Iris pigment epithelial cell (primary cell): ENCODE measurements at regions not wholly inside any gene's neighbourhood (a gene's known extent, or its start where the extent isn't known, plus 50 kb on each side); places are given as distances from the start of the nearest gene placed in this dataset.
A peak's percentile ranks its signal among the peaks of the same experiment; 100 is the strongest.
"Not testable (repeated sequence)": the region's sequence is repeated elsewhere in the genome, so short reads cannot be mapped to it uniquely, and the experiment has no call there.

Experiments
- DNase-seq: peaks from one replicate; pipeline ENCODE4 v3.0.0-alpha.2; 2011; ENCODE audit warnings: low read depth

DNA sequence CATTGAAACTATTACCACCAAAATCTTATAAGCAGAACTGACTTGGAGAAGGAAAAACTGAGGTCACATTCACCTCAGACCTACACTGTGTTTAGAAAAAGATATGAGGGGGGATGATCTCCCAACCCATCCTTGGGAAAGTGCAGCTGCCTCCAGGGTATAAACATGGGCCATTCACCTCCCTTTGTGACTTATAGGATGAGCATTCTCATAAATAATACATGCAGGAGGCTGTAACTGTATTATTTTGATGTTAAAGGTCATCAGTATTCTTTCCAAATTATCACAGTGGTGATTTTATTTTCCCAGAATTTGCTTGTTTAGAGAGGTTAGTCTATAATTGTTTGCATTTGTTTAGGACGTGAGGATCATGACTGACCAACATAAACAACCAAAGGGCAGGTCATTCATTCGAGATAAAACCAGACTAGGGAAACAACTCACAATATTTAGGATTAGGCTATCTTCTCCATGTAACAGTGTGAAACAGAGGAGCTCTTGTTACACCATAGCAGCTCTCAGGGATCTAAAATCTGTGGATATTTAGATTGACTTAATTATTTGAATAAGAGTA is 109.2 kb upstream of the NR5A2 start:
- no peak for DNase-seq

DNA sequence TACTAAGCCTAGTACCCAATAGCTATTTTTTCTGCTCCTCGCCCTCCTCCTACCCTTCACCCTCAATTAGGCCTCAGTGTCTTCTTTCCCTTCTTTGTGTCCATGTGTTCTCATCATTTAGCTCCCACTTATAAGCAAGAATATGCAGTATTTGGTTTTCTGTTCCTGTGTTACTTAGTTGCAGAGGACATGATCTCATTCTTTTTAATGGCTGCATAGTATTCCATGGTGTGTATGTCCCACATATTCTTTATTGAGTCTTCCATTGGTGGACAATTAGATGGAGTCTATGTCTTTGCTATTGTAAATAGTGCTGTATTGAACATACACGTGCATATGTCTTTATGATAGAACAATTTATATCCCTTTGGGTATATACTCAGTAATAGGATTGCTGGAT is 106.9 kb upstream of the NR5A2 start:
- no peak for DNase-seq

DNA sequence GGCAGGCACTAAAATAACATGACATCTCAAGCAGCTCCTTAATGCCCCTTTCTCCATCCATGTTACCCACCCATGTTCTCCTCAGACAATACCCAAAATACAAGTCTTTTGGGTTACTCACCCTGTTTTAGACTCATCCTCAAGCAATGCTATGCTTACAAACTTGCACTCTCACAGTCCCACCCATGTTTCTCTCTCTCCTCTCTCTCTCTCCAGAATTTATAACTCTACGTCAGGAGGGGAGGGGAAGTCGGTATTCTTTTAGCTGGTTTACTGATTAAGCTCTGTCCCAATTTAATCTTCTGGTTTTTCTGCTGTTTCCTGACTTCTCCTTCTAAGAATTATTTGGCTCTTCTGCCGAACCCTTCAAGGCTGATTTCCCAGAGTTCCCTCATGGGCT is 98.0 kb upstream of the NR5A2 start:
- no peak for DNase-seq

DNA sequence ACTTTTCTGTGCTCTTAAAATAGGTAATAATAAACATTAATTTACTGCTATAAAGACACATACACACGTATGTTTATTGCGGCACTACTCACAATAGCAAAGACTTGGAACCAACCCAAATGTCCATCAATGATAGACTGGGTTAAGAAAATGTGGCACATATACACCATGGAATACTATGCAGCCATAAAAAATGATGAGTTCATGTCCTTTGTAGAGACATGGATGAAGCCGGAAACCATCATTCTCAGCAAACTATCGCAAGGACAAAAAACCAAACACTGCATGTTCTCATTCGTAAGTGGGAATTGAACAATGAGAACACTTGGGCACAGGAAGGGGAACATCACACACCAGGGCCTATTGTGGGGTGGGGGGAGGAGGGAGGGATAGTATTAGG is 97.4 kb upstream of the NR5A2 start:
- DNase-seq = not testable (repeated sequence)

DNA sequence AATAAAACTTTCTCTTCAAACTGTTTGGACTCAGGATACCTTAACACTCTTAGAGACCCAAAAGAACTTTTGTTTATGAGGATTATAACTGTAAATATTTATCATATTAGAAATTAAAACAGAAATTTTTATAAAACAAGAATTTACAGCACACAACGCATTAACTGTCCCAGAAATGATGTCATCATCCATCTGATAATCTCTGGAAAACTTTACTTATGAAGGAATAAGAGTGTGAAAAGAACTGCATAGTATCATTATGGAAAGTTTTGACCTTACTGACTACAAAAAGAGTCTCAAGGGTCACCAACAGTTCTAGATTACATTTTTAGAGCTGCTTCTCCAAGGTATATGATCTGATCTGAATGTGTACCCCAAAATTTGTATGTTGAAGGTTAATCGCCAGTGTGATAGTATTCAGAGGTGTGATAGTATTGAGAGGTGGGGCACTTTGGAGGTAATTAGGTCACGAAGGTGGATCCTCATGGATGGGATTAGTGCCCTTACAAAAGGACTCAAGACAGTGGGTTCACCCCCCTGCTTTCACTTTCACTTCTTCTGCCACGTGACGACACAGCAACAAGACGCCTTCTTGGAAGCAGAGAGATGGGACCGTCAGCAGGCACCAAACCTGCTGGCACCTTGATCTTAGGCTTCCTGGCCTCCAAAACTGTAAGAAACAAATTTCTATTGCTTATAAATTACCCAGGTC is 95.7 kb upstream of the NR5A2 start:
- DNase-seq = peak; percentile 33

DNA sequence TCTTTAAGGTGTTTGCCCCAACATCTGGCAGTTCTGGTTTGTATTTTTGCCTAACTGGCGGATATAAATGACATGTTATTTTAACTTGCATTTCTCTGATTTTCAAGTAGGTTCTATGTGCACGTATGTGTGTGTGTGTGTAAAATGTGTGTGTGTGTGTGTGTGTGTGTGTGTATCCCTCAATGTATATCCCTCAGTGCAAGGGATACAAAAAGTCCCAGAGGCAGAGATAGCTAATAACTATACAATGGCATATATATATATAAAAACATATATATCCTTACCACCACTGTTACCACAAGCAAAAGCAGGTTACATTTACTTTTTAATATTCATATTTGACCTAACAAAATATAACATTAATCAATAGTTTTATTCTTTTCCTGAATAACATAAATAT is 95.0 kb upstream of the NR5A2 start:
- DNase-seq = no peak

DNA sequence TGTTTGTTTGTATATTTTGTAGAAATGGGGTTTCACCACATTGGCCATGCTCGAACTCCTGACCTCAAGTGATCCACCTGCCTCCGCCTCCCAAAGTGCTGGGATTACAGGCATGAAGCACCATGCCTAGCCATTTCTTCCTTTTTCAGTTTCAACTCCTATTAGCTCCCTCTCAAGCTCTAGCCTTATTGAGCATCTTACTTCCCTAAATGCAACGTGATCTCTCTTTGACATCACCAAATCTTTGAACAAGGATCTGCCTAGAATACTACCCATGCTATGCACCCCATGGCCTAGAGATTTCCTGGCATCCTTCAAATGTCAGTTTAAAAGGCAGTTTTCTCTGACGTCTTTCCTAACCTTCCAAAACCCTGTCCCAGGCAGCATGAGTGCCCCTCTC is 91.1 kb upstream of the NR5A2 start:
- DNase-seq = no peak

DNA sequence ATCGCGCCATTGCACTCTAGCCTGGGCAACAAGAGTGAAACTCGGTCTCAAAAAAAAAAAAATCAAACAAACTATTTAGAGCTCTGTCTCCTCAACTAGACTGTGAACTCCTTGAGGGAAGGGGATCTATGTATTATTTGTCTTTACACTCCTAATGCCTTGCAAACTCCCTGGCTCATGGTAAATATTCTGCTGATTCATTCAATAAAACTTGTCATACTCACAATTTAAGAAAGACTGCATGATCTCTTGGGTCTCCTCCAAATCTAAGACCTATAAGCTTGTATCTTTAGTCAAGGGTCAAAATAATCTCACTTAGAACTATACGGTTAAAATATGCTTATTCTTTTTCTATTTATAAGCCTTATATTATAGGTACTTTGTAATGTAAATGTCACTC is 90.3 kb upstream of the NR5A2 start:
- no peak for DNase-seq

DNA sequence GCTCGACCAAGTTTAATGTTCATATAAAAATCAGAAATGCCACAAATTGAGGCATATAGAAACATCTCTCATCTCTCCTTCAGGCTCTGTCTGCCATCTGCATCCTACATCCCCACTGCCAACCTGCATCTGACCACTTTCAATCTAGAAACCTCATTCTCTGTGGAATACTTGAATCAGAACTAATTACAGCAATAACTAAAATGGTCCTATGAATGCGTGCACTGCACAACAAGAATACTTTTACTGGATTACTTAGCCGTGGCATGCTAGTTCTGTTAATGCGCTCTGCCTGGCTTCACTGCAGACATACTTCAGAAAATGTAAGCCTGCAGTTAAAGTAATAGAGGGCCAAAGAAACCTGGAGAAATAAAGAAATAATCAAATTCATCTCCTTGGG is 89.8 kb upstream of the NR5A2 start:
- DNase-seq = no peak

DNA sequence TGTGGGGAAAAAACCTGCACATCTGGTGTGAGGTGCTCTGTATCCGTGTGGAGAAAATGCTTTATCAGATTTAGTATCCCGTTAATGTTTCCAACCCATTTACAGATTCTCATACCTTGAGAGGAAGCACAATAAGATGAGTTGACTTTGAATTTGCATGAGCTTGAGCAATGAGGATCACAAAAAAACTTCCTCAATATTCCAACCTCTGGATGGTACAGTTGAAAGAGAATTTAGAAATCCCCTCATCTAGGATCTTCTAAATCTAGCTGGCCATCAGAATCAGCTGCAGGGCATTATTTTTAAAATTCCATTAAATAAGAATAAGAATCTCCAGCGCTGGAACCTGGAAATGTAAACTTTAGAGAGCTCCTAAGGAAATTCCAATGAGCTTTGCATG is 82.5 kb upstream of the NR5A2 start:
- DNase-seq = no peak

DNA sequence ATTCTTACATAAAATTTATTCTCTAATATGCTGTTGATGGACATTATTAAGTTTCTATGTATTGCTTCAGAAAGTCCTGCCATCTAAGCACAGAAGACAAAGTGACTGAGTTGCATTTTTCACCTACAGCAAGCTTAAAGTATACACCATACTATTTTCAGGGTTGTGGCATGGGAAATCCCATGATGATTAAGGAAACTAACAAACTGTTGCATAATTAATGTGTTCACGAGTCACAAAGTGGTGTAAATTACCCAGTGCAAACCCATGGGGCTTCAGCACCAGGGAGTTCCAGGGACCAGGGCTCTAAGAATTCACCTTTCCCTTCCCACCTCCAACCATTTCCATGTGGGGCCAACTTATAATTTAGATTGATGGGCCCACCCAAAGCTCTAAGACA is 81.9 kb upstream of the NR5A2 start:
- no peak for DNase-seq

DNA sequence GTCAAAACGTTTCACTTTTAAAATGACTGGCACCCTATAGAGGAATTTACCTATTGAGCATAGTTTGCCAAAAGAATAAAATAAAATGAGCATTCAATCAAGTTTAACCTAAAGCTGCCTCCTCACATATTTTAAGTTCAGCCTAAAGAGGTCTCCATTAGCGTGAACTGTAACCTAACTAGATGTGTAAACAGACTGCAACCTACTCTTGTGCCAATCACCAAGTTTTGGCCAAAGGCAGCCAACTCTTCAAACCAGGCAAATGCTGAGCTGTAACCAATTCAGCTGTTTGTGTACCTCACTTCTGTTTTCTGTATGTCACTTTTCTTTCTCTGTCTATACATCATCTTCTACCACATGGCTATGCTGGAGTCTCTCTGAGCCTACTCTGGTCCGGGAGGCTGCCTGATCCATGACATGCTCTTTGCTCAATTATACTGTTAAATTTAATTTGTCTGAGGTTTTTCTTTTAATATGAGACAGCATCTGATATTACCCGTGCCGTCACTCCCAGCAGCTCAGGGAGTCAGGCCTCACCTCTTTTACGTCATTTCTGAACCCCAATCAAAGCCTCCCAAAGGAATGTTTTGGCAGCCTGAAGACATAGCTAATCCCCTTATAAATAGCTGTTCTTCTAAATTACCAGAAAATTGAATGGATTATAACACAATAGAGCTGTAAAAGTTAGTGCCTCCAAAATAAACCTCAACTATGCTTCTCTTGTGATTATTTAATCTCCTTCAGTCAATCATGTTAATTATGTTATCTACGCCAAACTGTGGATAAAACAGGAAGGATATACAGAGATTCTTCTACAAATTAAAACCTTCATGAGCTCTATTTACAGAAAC is 81.0 kb upstream of the NR5A2 start:
- no peak for DNase-seq

DNA sequence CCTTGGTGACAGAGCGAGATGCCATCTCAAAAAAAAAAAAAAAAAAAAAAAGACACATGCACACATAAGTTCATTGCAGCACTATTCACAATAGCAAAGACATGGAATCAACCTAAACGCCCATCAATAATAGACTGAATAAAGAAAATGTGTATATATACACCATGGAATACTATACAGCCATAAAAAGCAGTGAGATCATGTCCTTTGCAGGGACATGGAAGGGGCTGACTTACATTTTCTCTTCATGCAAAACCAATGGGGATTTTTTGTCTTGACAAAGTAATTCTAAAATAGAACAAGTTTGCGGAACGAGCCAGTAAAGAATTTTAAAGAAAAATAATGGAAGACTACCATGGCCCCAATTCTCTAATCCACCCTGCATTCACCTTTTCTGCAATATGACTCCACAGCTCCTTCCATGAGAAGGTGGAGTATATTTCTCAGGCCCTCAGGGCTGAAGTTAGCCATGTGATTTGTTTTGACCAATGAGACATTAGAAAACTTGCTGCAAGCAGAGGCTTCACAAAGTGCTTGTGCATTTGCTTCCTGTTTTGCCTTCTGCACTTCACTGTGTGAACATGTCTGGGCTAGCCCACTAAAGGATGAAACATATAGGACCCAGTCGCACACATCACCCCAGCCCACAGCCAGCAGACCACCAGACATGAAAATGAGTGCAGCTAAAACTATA is 78.8 kb upstream of the NR5A2 start:
- peak; percentile 43 for DNase-seq

DNA sequence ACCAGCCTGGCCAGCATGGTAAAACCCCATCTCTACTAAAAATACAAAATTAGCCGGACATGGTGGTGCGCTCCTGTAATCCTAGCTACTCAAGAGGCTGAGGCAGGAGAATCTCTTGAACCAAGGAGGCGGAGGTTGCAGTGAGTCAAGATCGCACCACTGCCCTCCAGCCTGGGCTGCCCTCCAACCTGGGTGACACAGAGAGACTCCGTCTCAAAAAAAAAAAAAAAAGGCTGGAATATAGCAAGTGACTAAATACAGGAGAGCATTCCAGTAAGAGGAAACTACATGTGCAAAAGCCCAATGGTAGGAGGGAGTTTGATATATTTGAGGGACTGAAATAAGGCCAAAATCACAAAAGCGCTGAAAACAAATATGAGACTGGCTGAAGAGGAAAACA is 76.5 kb upstream of the NR5A2 start:
- not testable (repeated sequence) for DNase-seq

DNA sequence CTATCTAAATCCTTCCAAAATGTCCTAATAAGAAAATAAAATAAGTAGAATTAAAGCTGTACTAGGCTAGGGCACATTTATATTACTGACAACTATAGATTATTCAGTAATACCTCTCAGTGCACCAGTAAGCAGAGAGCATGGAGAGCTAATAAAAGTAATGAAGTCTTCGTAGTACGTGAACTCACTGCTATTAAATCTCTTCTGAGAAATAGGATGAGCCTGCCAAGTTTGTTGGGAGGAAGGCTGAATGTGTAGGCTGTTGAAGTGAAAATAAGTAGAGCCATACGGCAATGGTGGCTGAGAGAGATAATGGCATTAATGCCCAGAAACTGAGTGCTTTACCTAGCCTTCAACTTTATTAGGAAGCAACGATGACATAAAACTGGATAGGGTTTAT is 73.9 kb upstream of the NR5A2 start:
- no peak for DNase-seq

DNA sequence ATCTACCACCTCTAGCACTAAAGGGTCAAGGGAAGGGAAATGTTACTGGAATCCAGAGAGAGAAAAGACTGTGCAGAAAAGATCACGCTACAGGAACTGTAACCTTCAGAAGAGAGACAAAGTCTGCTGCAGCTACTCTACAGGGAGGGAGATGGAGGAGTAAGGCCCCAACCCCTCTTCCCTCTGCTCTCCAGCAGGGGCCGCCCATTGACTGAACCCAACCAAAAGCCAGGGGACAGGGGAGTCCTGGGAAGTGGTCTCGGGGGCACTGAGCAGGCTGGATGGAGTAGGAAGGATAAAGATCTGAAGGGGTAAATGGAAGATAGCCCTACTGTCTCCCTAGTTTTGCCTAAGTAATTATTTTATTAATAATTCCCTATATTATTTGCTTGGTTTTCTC is 72.8 kb upstream of the NR5A2 start:
- peak; percentile 9 for DNase-seq

DNA sequence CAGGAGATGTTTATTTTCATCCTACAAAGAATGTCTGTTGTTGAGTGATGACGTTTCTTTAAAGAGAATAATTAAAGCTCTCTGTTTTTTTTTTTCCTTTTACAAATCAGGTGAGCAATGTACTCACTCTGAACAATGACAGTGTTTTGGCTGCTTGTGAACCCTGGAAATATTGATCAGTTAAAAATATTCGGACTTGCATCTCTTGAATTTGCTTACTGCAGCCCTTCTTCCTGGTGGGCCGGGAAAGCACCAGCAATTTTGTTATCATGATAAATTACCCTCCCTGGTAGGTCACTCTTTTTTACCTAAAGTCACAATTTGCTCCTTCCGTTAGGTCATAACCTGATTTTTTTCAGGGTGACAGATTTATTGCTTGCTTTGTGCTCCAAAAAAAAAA is 72.3 kb upstream of the NR5A2 start:
- no peak for DNase-seq

DNA sequence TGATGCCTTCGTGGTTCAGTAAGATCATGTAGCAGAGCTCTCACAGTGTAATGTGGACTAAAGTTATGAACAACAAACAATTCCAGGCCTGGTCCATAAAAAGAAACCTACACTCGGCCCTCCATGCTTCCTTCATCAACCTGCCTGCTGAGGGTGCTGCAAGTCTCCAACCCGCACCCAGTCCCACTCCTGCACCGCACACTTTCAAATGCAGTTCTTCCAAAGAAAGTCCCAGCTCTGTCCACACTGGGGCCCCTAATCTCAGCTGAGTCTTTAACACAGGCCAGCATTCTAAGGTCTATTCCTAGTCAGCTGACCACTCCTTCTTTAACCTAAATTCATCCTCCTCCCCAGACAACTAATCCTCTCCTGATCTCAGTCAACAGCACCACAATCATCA is 71.5 kb upstream of the NR5A2 start:
- no peak for DNase-seq

DNA sequence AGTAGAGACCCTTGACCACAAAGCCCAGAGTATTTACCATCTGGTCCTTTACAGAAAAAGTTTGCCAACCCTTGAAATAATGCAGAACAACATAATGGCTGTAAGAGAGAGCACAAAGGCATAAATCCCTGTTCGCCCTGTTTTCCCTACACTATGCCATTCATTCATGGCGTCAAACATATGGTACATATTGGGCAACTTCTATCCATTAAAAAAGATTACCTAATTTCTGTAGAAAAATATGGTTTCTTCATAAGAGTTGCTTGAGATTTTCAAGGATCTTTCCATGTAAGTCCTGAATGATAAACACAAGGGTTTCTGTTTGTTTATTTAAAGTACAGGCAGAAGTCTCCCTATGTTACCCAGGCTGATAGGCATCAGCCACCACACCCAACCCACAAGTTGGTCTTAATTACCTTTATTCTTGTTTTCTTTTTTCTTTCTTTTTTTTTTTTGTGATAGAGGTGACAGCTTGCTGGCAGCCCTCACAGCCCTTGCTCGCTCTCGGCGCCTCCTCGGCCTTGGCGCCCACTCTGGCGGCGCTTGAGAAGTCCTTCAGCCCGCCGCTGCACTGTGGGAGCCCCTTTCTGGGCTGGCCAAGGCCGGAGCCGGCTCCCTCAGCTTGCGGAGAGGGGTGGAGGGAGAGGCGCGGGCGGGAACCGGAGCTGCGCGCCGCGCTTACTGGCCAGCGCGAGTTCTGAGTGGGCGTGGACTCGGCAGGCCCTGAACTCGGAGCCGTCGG is 68.3 kb upstream of the NR5A2 start:
- no peak for DNase-seq

DNA sequence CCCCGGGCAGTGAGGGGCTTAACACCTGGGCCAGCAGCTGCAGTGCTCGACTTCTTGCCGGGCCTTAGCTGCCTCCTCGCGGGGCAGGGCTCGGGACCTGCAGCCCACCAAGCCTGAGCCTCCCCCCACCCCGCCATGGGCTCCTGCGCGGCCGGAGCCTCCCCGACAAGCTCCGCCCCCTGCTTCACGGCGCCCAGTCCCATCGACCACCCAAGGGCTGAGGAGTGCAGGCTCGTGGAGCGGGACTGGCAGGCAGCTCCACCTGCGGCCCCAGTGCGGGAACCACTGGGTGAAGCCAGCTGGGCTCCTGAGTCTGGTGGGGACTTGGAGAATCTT is 67.8 kb upstream of the NR5A2 start:
- DNase-seq = no peak

DNA sequence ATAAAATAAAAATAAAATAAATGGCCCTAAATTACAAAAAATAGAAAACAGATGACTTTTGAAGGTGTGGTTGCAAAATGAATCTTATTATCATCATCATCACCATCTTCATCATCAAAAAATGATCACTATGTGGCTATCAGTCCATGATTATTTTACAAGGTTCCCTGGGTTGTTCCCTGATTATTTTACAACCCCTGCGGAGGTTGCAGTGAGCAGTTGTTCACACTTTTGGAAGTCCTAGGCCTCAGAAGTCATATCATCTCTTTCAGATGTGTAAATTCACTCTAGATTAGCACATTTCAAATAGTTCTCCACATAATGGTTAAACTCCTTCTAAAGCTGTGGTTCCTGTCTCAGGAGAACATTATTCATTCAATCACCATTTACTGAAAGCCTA is 57.4 kb upstream of the NR5A2 start:
- DNase-seq = no peak

DNA sequence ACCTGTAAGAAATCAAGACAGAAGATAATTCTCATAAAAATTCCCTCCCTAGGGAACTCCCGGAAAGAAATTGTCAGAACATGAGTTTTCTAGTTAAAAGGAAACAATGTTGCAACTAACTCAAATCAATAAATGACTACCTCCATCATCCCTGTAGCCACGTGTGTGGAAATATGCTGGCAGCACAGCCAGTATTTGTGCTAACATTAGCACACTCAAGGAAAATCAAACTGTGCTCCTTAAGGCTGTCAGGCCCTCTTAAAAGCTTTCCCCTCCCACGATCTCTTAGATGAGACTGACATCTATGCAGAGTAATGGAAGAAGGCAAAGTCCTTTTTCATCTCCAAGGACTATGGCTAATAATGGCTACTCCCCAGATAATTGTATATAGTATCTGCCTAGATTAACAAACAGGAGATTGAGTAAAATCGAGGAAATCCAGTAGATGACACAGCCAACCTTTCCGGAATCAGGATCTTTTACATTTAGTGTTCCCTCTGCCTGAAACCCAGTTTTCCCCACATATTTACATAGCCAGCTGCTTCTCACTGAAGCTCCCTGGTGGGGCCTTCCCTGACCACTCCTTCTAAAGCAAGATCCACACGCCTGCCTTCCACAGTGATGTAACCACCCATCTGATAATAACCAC is 50.9 kb upstream of the NR5A2 start:
- DNase-seq = peak; percentile 47
